Lower lobe of right lung (tissue), 2 donors: ENCODE measurements at regions not wholly inside any gene's neighbourhood (a gene's known extent, or its start where the extent isn't known, plus 50 kb on each side); places are given as distances from the start of the nearest gene placed in this dataset.

Experiments used
- ATAC-seq, 2 donors: fragments of 200-7000 bp; cut with Tn5 transposase; one replicate each; pipeline ENCODE4 v1.9.1; 2020 to 2022; ENCODE audit warnings: mild to moderate bottlenecking in 2 of 2, moderate library complexity in 2 of 2
- DNase-seq: peaks from one replicate; pipeline ENCODE4 v3.0.0-alpha.2; 2020
- H3K27ac ChIP-seq: fragments of 200-600 bp; one replicate; pipeline ENCODE4 v1.8.0; 2022
- H3K27me3 ChIP-seq: fragments of 200-600 bp; one replicate; pipeline ENCODE4 v1.8.0; 2022; ENCODE audit warnings: low read depth
- H3K36me3 ChIP-seq: fragments of 200-600 bp; one replicate; pipeline ENCODE4 v1.8.0; 2022; ENCODE audit warnings: mild to moderate bottlenecking
- H3K4me1 ChIP-seq: fragments of 200-600 bp; one replicate; pipeline ENCODE4 v1.8.0; 2022
- H3K4me3 ChIP-seq: fragments of 200-600 bp; one replicate; pipeline ENCODE4 v1.8.0; 2022; ENCODE audit warnings: mild to moderate bottlenecking
- H3K9me3 ChIP-seq: fragments of 200-600 bp; one replicate; pipeline ENCODE4 v1.8.0; 2022
- CTCF ChIP-seq: fragments of 200-600 bp; IDR thresholded peaks from one replicate; pipeline ENCODE4 v1.8.0; 2022; ENCODE audit warnings: antibody characterized with exemption, mild to moderate bottlenecking
- intact Hi-C: fragments of 100-400 bp; cut with DNase I; formaldehyde crosslinking; loops from one replicate; pipeline ENCODE4 v1.11.0; 2022
- donor health status: DM: no; HTN: yes; CAD: no; lungs with severe emphysema.

- Histone ChIP-seq H3K27me3 (no peaks in the 10 kb centered on the region), H3K9me3 (no peaks in the 10 kb centered on the region), H3K4me1 (peaks cover 19% of the 10 kb centered on the region), H3K27ac (no peak overlapping the region), H3K36me3 (no peaks in the 10 kb centered on the region), H3K4me3 (no peak overlapping the region)
- DNase-seq = no peak
- peak in 1 of 2 donors; percentile 7 for ATAC-seq
- intact Hi-C loops = no loop called here
- TF ChIP-seq CTCF = no peak
These were observed 56.8 kb upstream of the ERRFI1 start for GRCh38 chr1:8082945-8083344.

- DNase-seq (no peak), ATAC-seq (peak; percentile 34 to 72)
- TF ChIP-seq CTCF = no peak
- H3K27ac ChIP-seq = peak overlapping the region; percentile 44
- no peaks in the 10 kb centered on the region for H3K9me3 ChIP-seq
- intact Hi-C loops = no loop called here
- peaks cover 22% of the 10 kb centered on the region for H3K4me1 ChIP-seq
- no peak overlapping the region for H3K4me3 ChIP-seq
- no peaks in the 10 kb centered on the region for H3K36me3 ChIP-seq
- no peaks in the 10 kb centered on the region for H3K27me3 ChIP-seq
These were observed 52.1 kb upstream of the ERRFI1 start for GRCh38 chr1:8078176-8078671.

- Histone ChIP-seq H3K4me1 (peaks cover 16% of the 10 kb centered on the region), H3K9me3 (no peaks in the 10 kb centered on the region), H3K27ac (peak overlapping the region; percentile 44), H3K27me3 (no peaks in the 10 kb centered on the region), H3K36me3 (no peaks in the 10 kb centered on the region), H3K4me3 (no peak overlapping the region)
- DNase-seq (no peak), ATAC-seq (peak in 1 of 2 donors; percentile 17)
- intact Hi-C loops = no loop called here
- no peak for TF ChIP-seq CTCF
These were observed 51.5 kb upstream of the ERRFI1 start for GRCh38 chr1:8077602-8078001.

- peak; percentile 79 for DNase-seq
- ATAC-seq = peak; percentile 95 to 97
- H3K27me3 ChIP-seq = no peaks in the 10 kb centered on the region
- no peak overlapping the region for H3K4me3 ChIP-seq
- peaks cover 15% of the 10 kb centered on the region for H3K4me1 ChIP-seq
- peak overlapping the region; percentile 44 for H3K27ac ChIP-seq
- no peaks in the 10 kb centered on the region for H3K9me3 ChIP-seq
- TF ChIP-seq CTCF = no peak
- intact Hi-C loops = no loop called here
- H3K36me3 ChIP-seq = no peaks in the 10 kb centered on the region
These were observed 51.0 kb upstream of the ERRFI1 start for GRCh38 chr1:8077120-8077573.

- ATAC-seq = no peak
- intact Hi-C loops = no loop called here
- no peaks in the 10 kb centered on the region for H3K9me3 ChIP-seq
- no peak for TF ChIP-seq CTCF
- H3K4me1 ChIP-seq = peaks cover 16% of the 10 kb centered on the region
- no peaks in the 10 kb centered on the region for H3K36me3 ChIP-seq
- no peaks in the 10 kb centered on the region for H3K27me3 ChIP-seq
- no peak overlapping the region for H3K4me3 ChIP-seq
- H3K27ac ChIP-seq = peak overlapping the region; percentile 44
- DNase-seq = no peak
These were observed 50.1 kb upstream of the ERRFI1 start for GRCh38 chr1:8076176-8076575.
